ENCODE measurements at regions not wholly inside any gene's neighbourhood (a gene's known extent, or its start where the extent isn't known, plus 50 kb on each side); places are given as distances from the start of the nearest gene placed in this dataset.
"Not testable (repeated sequence)": the region's sequence is repeated elsewhere in the genome, so short reads cannot be mapped to it uniquely, and the experiment has no call there.

GRCh38 chr2:44102790-44103562 lies 65.7 kb upstream of the PPM1B start:
- no peak for TF ChIP-seq CTCF (conservative IDR thresholded peaks at IDR 0.05)
- no peak for TF ChIP-seq ZFX (IDR thresholded peaks at IDR 0.05)
- no peak overlapping the region for H3K27ac ChIP-seq

GRCh38 chr2:44103639-44104038 lies 65.0 kb upstream of the PPM1B start:
- H3K27ac ChIP-seq: no peak overlapping the region
- TF ChIP-seq CTCF (conservative IDR thresholded peaks at IDR 0.05): no peak
- no peak for TF ChIP-seq ZFX (IDR thresholded peaks at IDR 0.05)

GRCh38 chr2:44104855-44105271 lies 63.8 kb upstream of the PPM1B start:
- no peak overlapping the region for H3K27ac ChIP-seq
- TF ChIP-seq CTCF (conservative IDR thresholded peaks at IDR 0.05): no peak
- TF ChIP-seq ZFX (IDR thresholded peaks at IDR 0.05): no peak

DNA sequence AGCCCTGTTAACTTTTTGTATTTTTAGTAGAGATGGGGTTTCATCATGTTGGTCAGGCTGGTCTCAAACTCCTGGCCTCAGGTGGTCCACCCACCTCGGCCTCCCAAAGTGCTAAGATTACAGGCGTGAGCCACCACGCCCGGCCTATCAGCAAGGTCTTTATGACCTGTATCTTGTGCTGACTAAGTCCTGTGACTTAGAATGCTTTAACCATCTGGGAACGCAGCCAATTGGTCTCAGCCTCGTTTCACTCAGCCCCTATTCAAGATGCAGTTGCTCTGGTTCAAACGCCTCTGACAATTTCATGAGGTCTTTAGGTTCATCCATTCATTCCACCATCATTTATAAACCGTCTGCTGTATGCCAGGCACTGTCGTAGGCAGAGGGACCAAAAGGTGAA lies 62.2 kb upstream of the PPM1B start:
- not testable (repeated sequence) for H3K27ac ChIP-seq

DNA sequence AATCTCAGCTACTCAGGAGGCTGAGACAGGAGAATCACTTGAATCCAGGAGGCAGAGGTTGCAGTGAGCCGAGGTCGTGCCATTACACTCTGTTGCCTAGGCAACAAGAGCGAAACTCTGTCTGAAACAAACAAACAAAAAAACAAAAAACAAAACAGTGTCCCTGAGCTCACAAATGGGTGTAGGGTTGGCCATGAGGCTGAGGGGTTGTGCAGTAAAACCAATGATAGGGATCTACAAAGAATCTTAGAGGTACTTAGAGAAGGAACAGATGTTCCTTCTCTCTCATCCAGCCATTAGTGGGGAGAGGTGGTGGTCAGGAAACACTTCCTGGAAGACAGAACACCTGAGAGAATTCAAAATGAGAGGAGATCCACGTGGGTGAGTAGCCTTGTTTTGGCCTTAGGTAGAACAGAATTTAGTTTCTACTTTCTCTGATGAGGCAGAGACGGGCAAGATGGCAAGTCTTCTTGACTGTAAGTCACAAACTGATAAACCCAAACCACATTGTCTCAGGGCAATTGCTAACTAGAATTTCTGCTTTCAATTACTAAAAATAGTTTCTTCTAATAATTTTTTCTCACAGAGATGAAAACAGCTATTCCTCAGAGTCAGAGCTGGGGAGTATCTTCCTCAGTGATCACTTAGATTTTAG lies 61.5 kb upstream of the PPM1B start:
- no peak for TF ChIP-seq ZFX (IDR thresholded peaks at IDR 0.05)
- H3K27ac ChIP-seq: no peak overlapping the region

GRCh38 chr2:44107974-44108373 lies 60.7 kb upstream of the PPM1B start:
- H3K27ac ChIP-seq: no peak overlapping the region
- no peak for TF ChIP-seq ZFX (IDR thresholded peaks at IDR 0.05)
- no peak for TF ChIP-seq CTCF (conservative IDR thresholded peaks at IDR 0.05)

DNA sequence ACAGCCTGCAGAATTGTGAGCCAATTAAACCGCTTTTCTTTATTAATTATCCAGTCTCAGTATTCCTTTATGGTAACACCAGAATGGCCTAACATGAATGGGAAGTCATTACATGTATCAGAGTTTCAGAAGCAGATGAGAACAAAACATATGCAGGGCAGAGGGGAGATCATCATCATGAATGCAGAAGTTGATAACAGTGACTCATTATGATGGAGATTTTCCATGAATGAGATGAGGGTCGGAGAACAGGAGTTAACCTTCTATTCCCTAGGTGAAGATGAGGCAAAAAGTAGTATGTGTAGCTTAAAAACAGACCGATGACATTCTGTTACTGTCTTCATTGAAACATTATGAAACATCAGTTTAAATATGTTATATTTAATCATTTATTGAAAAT lies 59.5 kb upstream of the PPM1B start:
- no peak for TF ChIP-seq ZFX (IDR thresholded peaks at IDR 0.05)
- no peak for TF ChIP-seq CTCF (conservative IDR thresholded peaks at IDR 0.05)

GRCh38 chr2:44110444-44110843 lies 58.2 kb upstream of the PPM1B start:
- no peak for TF ChIP-seq ZFX (IDR thresholded peaks at IDR 0.05)
- TF ChIP-seq CTCF (conservative IDR thresholded peaks at IDR 0.05): no peak
- H3K27ac ChIP-seq: no peak overlapping the region

More for the DNA sequence above, 59.5 kb upstream of the PPM1B start:
- H3K27ac ChIP-seq: no peak overlapping the region

Measured in C4-2B (cell line).